Spleen (tissue), 11 donors: ENCODE measurements at regions not wholly inside any gene's neighbourhood (a gene's known extent, or its start where the extent isn't known, plus 50 kb on each side); places are given as distances from the start of the nearest gene placed in this dataset.
"Not testable (repeated sequence)": the region's sequence is repeated elsewhere in the genome, so short reads cannot be mapped to it uniquely, and the experiment has no call there.

Source experiments
- DNase-seq: peaks from one replicate; pipeline ENCODE4 v3.0.0-alpha.2; 2020
- H3K27ac ChIP-seq, 8 donors: fragments of 200-600 bp; sonication (generic) in 7 of 8; 1 replicate in 4 of 8; 2 replicates in 4 of 8; pipeline versions ENCODE4 v1.5.0 to v1.8.0; 2016 to 2021; ENCODE audit warnings: inconsistent platforms in 4 of 8, mild to moderate bottlenecking in 4 of 8, moderate library complexity in 1 of 8
- H3K27me3 ChIP-seq, 7 donors: fragments of 200-600 bp; sonication (generic) in 6 of 7; replicated peaks in 1 of 7; 1 replicate in 4 of 7; 2 replicates in 3 of 7; pipeline versions ENCODE4 v1.5.0 to v1.8.0; 2016 to 2021; ENCODE audit warnings: inconsistent platforms in 3 of 7, mild to moderate bottlenecking in 1 of 7
- H3K36me3 ChIP-seq, 6 donors: fragments of 200-600 bp; sonication (generic) in 5 of 6; 1 replicate in 4 of 6; 2 replicates in 2 of 6; pipeline versions ENCODE4 v1.5.0 to v1.8.0; 2016 to 2021; ENCODE audit warnings: inconsistent platforms in 2 of 6
- H3K4me1 ChIP-seq, 6 donors: fragments of 200-600 bp; sonication (generic) in 5 of 6; 1 replicate in 3 of 6; 2 replicates in 3 of 6; pipeline versions ENCODE4 v1.5.0 to v1.8.0; 2016 to 2021; ENCODE audit warnings: inconsistent platforms in 3 of 6
- H3K4me3 ChIP-seq, 8 donors: fragments of 200-600 bp; sonication (generic) in 7 of 8; 1 replicate in 4 of 8; 2 replicates in 4 of 8; pipeline versions ENCODE4 v1.5.0 to v1.8.0; 2016 to 2021; ENCODE audit warnings: inconsistent platforms in 4 of 8, mild to moderate bottlenecking in 4 of 8, moderate library complexity in 2 of 8
- H3K9me3 ChIP-seq, 8 donors: fragments of 200-600 bp; sonication (generic) in 7 of 8; 1 replicate in 4 of 8; 2 replicates in 4 of 8; pipeline versions ENCODE4 v1.5.0 to v1.8.0; 2016 to 2021; ENCODE audit warnings: inconsistent platforms in 4 of 8
- POLR2A ChIP-seq, 3 donors: fragments of 450-650 bp; IDR thresholded peaks; one replicate each; pipeline ENCODE4 v1.5.1; 2017; ENCODE audit warnings: antibody characterized with exemption in 3 of 3, mild to moderate bottlenecking in 1 of 3
- POLR2AphosphoS5 ChIP-seq, 3 donors: sonication (generic); formaldehyde crosslinking; IDR thresholded peaks; one replicate each; pipeline ENCODE4 v1.5.1; 2017; ENCODE audit warnings: antibody characterized with exemption in 3 of 3
- WGBS, 5 donors: extraction: QIAGEN DNeasy Blood & Tissue Kit in 3 of 5; methylation state at CpG; one replicate each; pipeline versions ENCODE4 v1.1.5 to v1.1.7; 2013 to 2018; 5-methylcytosine and 5-hydroxymethylcytosine counted together
- intact Hi-C: fragments of 100-400 bp; cut with DNase I; formaldehyde crosslinking; loops from one replicate; pipeline ENCODE4 v1.15.0; 2023; ENCODE audit warnings: low total_unique reads
- TF ChIP-seq, protein P1 (sequence below), 11 experiments: fragments of 200-600 bp in 7 of 11; fragments of 450-650 bp in 4 of 11; sonication (generic) in 4 of 11; IDR thresholded peaks in 8 of 11; conservative IDR thresholded peaks in 3 of 11; 1 replicate in 7 of 11; 2 replicates in 4 of 11; pipeline versions ENCODE4 v1.4.0 to v1.8.0; 2016 to 2021; ENCODE audit warnings: antibody characterized with exemption in 11 of 11, inconsistent platforms in 4 of 11, mild to moderate bottlenecking in 1 of 11
- donor health status: healthy with polysubstance abuse.
- donor health status: DM: no; HTN: no; CAD: no; lungs with moderate emphysema.
- donor health status: DM: no; HTN: no; CAD: no.
- donor health status: Bipolar disorder and iron deficiency.
- donor health status: healthy.
- donor health status: DM: no; HTN: no; CAD: no.
- donor health status: DM: yes; HTN: yes; CAD: no.

DNA sequence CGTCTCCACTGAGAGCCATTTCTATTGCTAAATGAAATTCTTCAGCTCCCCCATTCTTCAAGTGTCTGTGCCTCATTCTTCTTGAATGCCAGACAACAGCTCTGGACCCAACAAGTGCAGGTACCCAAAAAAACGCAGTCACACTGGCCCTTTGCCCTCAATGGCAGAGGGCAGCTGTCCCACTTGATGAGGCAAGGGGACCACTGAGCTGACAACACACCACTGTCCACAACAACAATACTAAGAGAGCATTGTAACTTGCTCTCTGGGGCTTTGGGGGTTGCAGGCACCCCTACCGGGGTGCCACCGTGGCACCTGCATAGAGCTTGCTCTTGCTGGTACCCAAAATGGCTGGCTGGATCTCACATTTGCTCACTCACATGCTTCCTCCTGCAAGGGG is 827.0 kb upstream of the DDX18 start:
- Histone ChIP-seq H3K27ac (no peak overlapping the region), H3K36me3 (no peaks in the 10 kb centered on the region), H3K27me3 (no peaks in the 10 kb centered on the region), H3K9me3 (peaks cover 0 to 44% (median 24%) of the 10 kb centered on the region in 8 donors), H3K4me1 (no peaks in the 10 kb centered on the region), H3K4me3 (no peak overlapping the region)
- WGBS, 5 donors = 73 to 87% (median 84%) methylated on average over 4 of the region's 4 CpGs
- no peak for DNase-seq
- TF ChIP-seq POLR2AphosphoS5 (IDR thresholded peaks at IDR 0.05) = no peak
- TF ChIP-seq, protein P1, sequence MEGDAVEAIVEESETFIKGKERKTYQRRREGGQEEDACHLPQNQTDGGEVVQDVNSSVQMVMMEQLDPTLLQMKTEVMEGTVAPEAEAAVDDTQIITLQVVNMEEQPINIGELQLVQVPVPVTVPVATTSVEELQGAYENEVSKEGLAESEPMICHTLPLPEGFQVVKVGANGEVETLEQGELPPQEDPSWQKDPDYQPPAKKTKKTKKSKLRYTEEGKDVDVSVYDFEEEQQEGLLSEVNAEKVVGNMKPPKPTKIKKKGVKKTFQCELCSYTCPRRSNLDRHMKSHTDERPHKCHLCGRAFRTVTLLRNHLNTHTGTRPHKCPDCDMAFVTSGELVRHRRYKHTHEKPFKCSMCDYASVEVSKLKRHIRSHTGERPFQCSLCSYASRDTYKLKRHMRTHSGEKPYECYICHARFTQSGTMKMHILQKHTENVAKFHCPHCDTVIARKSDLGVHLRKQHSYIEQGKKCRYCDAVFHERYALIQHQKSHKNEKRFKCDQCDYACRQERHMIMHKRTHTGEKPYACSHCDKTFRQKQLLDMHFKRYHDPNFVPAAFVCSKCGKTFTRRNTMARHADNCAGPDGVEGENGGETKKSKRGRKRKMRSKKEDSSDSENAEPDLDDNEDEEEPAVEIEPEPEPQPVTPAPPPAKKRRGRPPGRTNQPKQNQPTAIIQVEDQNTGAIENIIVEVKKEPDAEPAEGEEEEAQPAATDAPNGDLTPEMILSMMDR (IDR thresholded peaks at IDR 0.05 in 8 of 11, conservative IDR thresholded peaks at IDR 0.05 in 3 of 11) = no peak
- TF ChIP-seq POLR2A (IDR thresholded peaks at IDR 0.05) = no peak
- intact Hi-C loops = no loop called here

DNA sequence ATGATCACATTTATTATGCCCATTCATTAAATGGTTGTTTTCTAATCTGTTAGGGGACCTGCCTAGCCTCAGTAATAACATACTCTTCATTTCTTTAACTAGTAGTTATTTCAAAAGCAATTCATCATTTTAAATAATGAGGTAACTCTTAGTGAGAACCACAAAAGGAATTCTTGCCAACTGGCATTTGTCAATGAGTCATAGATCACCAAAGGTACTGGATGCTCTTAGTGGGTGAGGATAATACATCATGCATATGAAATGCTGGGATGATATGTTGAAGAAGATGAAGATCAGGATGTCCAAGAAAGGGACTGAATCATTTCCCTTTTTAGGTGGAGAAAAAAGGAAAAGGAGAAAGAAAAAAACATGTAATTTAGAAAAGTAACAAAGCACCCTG is 826.2 kb upstream of the DDX18 start:
- no peaks in the 10 kb centered on the region for H3K4me1 ChIP-seq
- no peak for TF ChIP-seq POLR2A (IDR thresholded peaks at IDR 0.05)
- TF ChIP-seq, protein P1 (IDR thresholded peaks at IDR 0.05 in 8 of 11, conservative IDR thresholded peaks at IDR 0.05 in 3 of 11) = no peak
- no peak for TF ChIP-seq POLR2AphosphoS5 (IDR thresholded peaks at IDR 0.05)
- H3K36me3 ChIP-seq = no peaks in the 10 kb centered on the region
- intact Hi-C loops = no loop called here
- no peaks in the 10 kb centered on the region for H3K27me3 ChIP-seq
- no peak overlapping the region for H3K4me3 ChIP-seq
- H3K27ac ChIP-seq = no peak overlapping the region
- H3K9me3 ChIP-seq = peaks cover 0 to 36% (median 16%) of the 10 kb centered on the region in 8 donors
- DNase-seq = no peak

- no peaks in the 10 kb centered on the region for H3K27me3 ChIP-seq
- H3K9me3 ChIP-seq = no peaks in the 10 kb centered on the region
- intact Hi-C loops = no loop called here
- no peak overlapping the region for H3K4me3 ChIP-seq
- no peaks in the 10 kb centered on the region for H3K36me3 ChIP-seq
- no peaks in the 10 kb centered on the region for H3K4me1 ChIP-seq
- no peak overlapping the region for H3K27ac ChIP-seq
- no peak for TF ChIP-seq POLR2A (IDR thresholded peaks at IDR 0.05)
- no peak for TF ChIP-seq POLR2AphosphoS5 (IDR thresholded peaks at IDR 0.05)
- TF ChIP-seq, protein P1 (IDR thresholded peaks at IDR 0.05 in 8 of 11, conservative IDR thresholded peaks at IDR 0.05 in 3 of 11) = no peak
- WGBS, 5 donors = 79 to 89% (median 83%) methylated on average over 1 of the region's 1 CpG
- no peak for DNase-seq
Measured at GRCh38 chr2:117019357-117019756, 795.1 kb upstream of the DDX18 start.

GRCh38 chr2:117027646-117028045 is 786.8 kb upstream of the DDX18 start:
- intact Hi-C loops = no loop called here
- H3K4me1 ChIP-seq = no peaks in the 10 kb centered on the region
- no peaks in the 10 kb centered on the region for H3K27me3 ChIP-seq
- no peak overlapping the region for H3K4me3 ChIP-seq
- H3K9me3 ChIP-seq = peaks cover 0 to 36% (median 4%) of the 10 kb centered on the region in 8 donors
- no peak overlapping the region for H3K27ac ChIP-seq
- TF ChIP-seq POLR2A (IDR thresholded peaks at IDR 0.05) = no peak
- TF ChIP-seq POLR2AphosphoS5 (IDR thresholded peaks at IDR 0.05) = no peak
- TF ChIP-seq, protein P1 (IDR thresholded peaks at IDR 0.05 in 8 of 11, conservative IDR thresholded peaks at IDR 0.05 in 3 of 11) = no peak
- H3K36me3 ChIP-seq = no peaks in the 10 kb centered on the region
- DNase-seq = no peak
- WGBS, 5 donors = 80 to 93% (median 86%) methylated on average over 6 of the region's 6 CpGs

DNA sequence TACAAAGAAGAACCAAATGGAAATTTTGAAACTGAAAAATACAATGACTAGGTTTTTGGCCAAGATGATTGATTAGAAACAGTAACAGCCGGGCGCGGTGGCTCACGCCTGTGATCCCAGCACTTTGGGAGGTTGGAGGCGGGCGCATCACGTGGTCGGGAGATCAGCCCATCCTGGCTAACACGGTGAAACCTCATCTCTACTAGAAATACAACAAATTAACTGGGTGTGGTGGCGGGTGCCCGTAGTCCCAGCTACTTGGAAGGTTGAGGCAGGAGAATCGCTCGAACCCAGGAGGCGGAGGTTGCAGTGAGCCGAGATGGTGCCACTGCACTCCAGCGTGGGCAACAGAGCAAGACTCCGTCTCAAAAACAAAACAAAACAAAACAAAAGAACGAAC is 785.8 kb upstream of the DDX18 start:
- H3K36me3 ChIP-seq, H3K4me1 ChIP-seq, intact Hi-C loops, H3K27me3 ChIP-seq, H3K27ac ChIP-seq, H3K4me3 ChIP-seq: not testable (repeated sequence)
- 89 to 94% (median 93%) methylated on average over 18 of the region's 18 CpGs for WGBS, 5 donors
- H3K9me3 ChIP-seq = peaks cover 0 to 45% (median 12%) of the 10 kb centered on the region in 8 donors
- DNase-seq = peak; percentile 46
